ENCODE measurements at regions not wholly inside any gene's neighbourhood (a gene's known extent, or its start where the extent isn't known, plus 50 kb on each side); places are given as distances from the start of the nearest gene placed in this dataset.

GRCh38 chr5:32981061-32981460 is 269.9 kb downstream of the NPR3 start:
- Histone ChIP-seq H3K4me1 (no peaks in the 10 kb centered on the region), H3K9me3 (no peaks in the 10 kb centered on the region), H3K36me3 (no peaks in the 10 kb centered on the region), H3K4me3 (no peak overlapping the region), H3K27ac (no peak overlapping the region), H3K27me3 (no peaks in the 10 kb centered on the region)
- no peak for DNase-seq (ENCODE audit: extremely low spot score in 2 of 2)
- intact Hi-C loops (cut with DNase I) = no loop called here
- TF ChIP-seq CTCF (IDR thresholded peaks at IDR 0.05) (no peak), POLR2AphosphoS5 (IDR thresholded peaks at IDR 0.05; ENCODE audit: insufficient read depth in 1 of 2, low read depth in 1 of 2) (no peak), POLR2A (IDR thresholded peaks at IDR 0.05) (no peak)

- Histone ChIP-seq H3K36me3 (no peaks in the 10 kb centered on the region), H3K27ac (no peak overlapping the region), H3K4me3 (no peak overlapping the region), H3K9me3 (no peaks in the 10 kb centered on the region), H3K27me3 (no peaks in the 10 kb centered on the region), H3K4me1 (no peaks in the 10 kb centered on the region)
- intact Hi-C loops (cut with DNase I) = no loop called here
- no peak for TF ChIP-seq POLR2AphosphoS5 (IDR thresholded peaks at IDR 0.05; ENCODE audit: insufficient read depth in 1 of 2, low read depth in 1 of 2)
- no peak for TF ChIP-seq POLR2A (IDR thresholded peaks at IDR 0.05)
- TF ChIP-seq CTCF (IDR thresholded peaks at IDR 0.05) = no peak
- DNase-seq (ENCODE audit: extremely low spot score in 2 of 2) = no peak
Measured at GRCh38 chr5:32984851-32985610, 273.9 kb downstream of the NPR3 start.

GRCh38 chr5:32989815-32990214 is 278.7 kb downstream of the NPR3 start:
- H3K27me3 ChIP-seq = no peaks in the 10 kb centered on the region
- H3K4me1 ChIP-seq = no peaks in the 10 kb centered on the region
- intact Hi-C loops (cut with DNase I) = no loop called here
- no peak for TF ChIP-seq POLR2AphosphoS5 (IDR thresholded peaks at IDR 0.05; ENCODE audit: insufficient read depth in 1 of 2, low read depth in 1 of 2)
- TF ChIP-seq CTCF (IDR thresholded peaks at IDR 0.05) = no peak
- TF ChIP-seq POLR2A (IDR thresholded peaks at IDR 0.05) = no peak
- no peak for DNase-seq (ENCODE audit: extremely low spot score in 2 of 2)
- no peaks in the 10 kb centered on the region for H3K36me3 ChIP-seq
- no peak overlapping the region for H3K4me3 ChIP-seq
- no peaks in the 10 kb centered on the region for H3K9me3 ChIP-seq
- no peak overlapping the region for H3K27ac ChIP-seq

DNA sequence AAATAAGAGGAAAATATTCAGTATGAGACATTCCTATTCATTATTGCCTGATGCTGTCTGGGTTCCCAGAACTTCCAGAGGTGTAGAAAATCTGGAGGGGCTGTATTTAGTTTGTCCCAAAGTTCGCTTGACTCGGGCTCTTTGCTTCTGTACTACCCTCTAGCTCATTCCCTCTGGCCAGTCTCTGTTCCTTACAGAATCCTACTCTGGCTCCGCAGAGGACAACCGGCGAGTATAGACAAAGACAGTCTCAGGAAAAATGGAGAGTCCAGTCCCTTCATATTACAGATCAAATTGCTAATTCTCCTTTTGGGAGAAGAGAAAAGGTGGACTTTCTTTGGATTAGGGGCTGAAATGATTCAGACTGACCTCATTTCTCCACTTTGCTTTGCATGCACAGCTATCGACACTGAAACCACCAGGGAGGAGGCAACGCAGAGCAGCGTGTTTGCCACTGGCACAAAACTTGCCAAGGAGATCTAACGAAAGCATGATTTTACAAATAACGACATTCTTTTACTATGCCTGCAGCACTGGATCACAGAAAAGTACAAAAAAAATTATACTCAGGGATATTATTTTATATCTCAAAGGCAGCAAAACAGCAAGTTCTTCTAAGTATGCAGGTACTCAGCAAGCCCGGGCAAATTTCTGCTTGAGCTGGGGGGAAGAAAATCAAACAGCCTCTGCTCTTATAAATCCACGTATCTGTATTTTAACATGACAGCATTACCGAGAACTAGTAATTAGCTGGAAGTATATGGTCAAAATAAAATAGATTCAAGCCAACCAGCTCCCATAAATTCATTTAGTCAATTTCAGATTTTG is 279.7 kb downstream of the NPR3 start:
- Histone ChIP-seq H3K9me3 (no peaks in the 10 kb centered on the region), H3K27ac (no peak overlapping the region), H3K27me3 (no peaks in the 10 kb centered on the region), H3K36me3 (no peaks in the 10 kb centered on the region), H3K4me3 (no peak overlapping the region), H3K4me1 (no peaks in the 10 kb centered on the region)
- intact Hi-C loops (cut with DNase I) = no loop called here
- TF ChIP-seq POLR2A (IDR thresholded peaks at IDR 0.05) (no peak), CTCF (IDR thresholded peaks at IDR 0.05) (no peak), POLR2AphosphoS5 (IDR thresholded peaks at IDR 0.05; ENCODE audit: insufficient read depth in 1 of 2, low read depth in 1 of 2) (no peak)
- DNase-seq (ENCODE audit: extremely low spot score in 2 of 2) = no peak

- no peak for TF ChIP-seq POLR2A (IDR thresholded peaks at IDR 0.05)
- peak in 1 of 2 donors; percentile 50 for TF ChIP-seq POLR2AphosphoS5 (IDR thresholded peaks at IDR 0.05; ENCODE audit: insufficient read depth in 1 of 2, low read depth in 1 of 2)
- H3K36me3 ChIP-seq = no peaks in the 10 kb centered on the region
- intact Hi-C loops (cut with DNase I) = no loop called here
- DNase-seq (ENCODE audit: extremely low spot score in 2 of 2) = no peak
- H3K27ac ChIP-seq = no peak overlapping the region
- H3K4me3 ChIP-seq = no peak overlapping the region
- no peaks in the 10 kb centered on the region for H3K4me1 ChIP-seq
- H3K27me3 ChIP-seq = no peaks in the 10 kb centered on the region
- H3K9me3 ChIP-seq = no peaks in the 10 kb centered on the region
Measured at GRCh38 chr5:32991421-32991815, 280.3 kb downstream of the NPR3 start.

Measured in vagina (tissue), 2 donors.